Lower leg skin (tissue), 3 donors: ENCODE measurements at regions not wholly inside any gene's neighbourhood (a gene's known extent, or its start where the extent isn't known, plus 50 kb on each side); places are given as distances from the start of the nearest gene placed in this dataset.

Source experiments
- CTCF ChIP-seq, 3 donors: fragments of 450-650 bp; IDR thresholded peaks; one replicate each; pipeline ENCODE4 v1.5.1; 2016; ENCODE audit warnings: antibody characterized with exemption in 3 of 3, mild to moderate bottlenecking in 3 of 3, moderate library complexity in 2 of 3
- POLR2A ChIP-seq, 2 donors: fragments of 450-650 bp; IDR thresholded peaks; one replicate each; pipeline ENCODE4 v1.6.1; 2016 to 2017; ENCODE audit warnings: antibody characterized with exemption in 2 of 2, mild to moderate bottlenecking in 1 of 2, moderate library complexity in 1 of 2

- TF ChIP-seq CTCF (IDR thresholded peaks at IDR 0.05) = no peak
- TF ChIP-seq POLR2A (IDR thresholded peaks at IDR 0.05) = no peak
Measured at GRCh38 chr20:57869291-57869950, 159.6 kb upstream of the PMEPA1 start.
